ENCODE measurements at regions not wholly inside any gene's neighbourhood (a gene's known extent, or its start where the extent isn't known, plus 50 kb on each side); places are given as distances from the start of the nearest gene placed in this dataset.

DNA sequence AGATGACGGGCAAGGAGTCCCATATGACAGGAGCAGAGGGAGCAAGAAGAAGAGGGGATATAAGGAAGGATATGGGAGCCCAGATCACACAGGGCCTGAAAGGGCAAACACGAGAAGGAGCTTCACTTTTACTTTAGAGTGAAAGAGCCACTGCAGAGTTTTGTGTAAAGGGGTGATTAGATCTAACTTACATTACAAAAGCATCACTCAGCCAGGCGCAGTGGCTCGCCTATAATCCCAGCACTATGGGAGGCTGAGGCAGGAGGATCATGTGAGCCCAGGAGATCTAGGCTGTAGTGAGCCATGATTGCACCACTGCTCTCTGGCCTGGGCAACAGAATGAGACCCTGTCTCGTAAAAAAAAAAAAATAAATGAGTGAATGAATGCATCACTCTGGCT, 91.1 kb downstream of the MPP7 start:
- TF ChIP-seq, protein P1, sequence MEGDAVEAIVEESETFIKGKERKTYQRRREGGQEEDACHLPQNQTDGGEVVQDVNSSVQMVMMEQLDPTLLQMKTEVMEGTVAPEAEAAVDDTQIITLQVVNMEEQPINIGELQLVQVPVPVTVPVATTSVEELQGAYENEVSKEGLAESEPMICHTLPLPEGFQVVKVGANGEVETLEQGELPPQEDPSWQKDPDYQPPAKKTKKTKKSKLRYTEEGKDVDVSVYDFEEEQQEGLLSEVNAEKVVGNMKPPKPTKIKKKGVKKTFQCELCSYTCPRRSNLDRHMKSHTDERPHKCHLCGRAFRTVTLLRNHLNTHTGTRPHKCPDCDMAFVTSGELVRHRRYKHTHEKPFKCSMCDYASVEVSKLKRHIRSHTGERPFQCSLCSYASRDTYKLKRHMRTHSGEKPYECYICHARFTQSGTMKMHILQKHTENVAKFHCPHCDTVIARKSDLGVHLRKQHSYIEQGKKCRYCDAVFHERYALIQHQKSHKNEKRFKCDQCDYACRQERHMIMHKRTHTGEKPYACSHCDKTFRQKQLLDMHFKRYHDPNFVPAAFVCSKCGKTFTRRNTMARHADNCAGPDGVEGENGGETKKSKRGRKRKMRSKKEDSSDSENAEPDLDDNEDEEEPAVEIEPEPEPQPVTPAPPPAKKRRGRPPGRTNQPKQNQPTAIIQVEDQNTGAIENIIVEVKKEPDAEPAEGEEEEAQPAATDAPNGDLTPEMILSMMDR (conservative IDR thresholded peaks at IDR 0.05 in 1 of 2, IDR thresholded peaks at IDR 0.05 in 1 of 2; ENCODE audit: low read depth in 1 of 2, low read length in 2 of 2), result no peak
- no peak for TF ChIP-seq EZH2 (IDR thresholded peaks at IDR 0.05; ENCODE audit: low read length, missing control alignments)
